Right lobe of liver (tissue), 6 donors: ENCODE measurements at regions not wholly inside any gene's neighbourhood (a gene's known extent, or its start where the extent isn't known, plus 50 kb on each side); places are given as distances from the start of the nearest gene placed in this dataset.
A peak's percentile ranks its signal among the peaks of the same experiment; 100 is the strongest.

Source experiments
- ATAC-seq, 4 donors: fragments of 200-7000 bp; cut with Tn5 transposase; one replicate each; pipeline ENCODE4 v1.9.1; 2020; ENCODE audit warnings: mild to moderate bottlenecking in 4 of 4, moderate library complexity in 4 of 4
- DNase-seq, 3 donors: peaks; one replicate each; pipeline ENCODE4 v3.0.0-alpha.2; 2020
- H3K27ac ChIP-seq, 3 donors: fragments of 200-600 bp; one replicate each; pipeline ENCODE4 v1.8.0; 2022
- H3K27me3 ChIP-seq, 2 donors: fragments of 200-600 bp; one replicate each; pipeline ENCODE4 v1.8.0; 2022
- H3K36me3 ChIP-seq, 4 donors: fragments of 200-600 bp; sonication (generic) in 1 of 4; one replicate each; pipeline versions ENCODE4 v1.5.1 to v1.8.0; 2017 to 2022; ENCODE audit warnings: control low read depth in 1 of 4
- H3K4me1 ChIP-seq, 4 donors: fragments of 200-600 bp; sonication (generic) in 1 of 4; one replicate each; pipeline versions ENCODE4 v1.5.1 to v1.8.0; 2017 to 2022; ENCODE audit warnings: control low read depth in 1 of 4
- H3K4me3 ChIP-seq, 3 donors: fragments of 200-600 bp; one replicate each; pipeline ENCODE4 v1.8.0; 2022
- H3K9me3 ChIP-seq, 4 donors: fragments of 200-600 bp; sonication (generic) in 1 of 4; one replicate each; pipeline versions ENCODE4 v1.5.1 to v1.8.0; 2017 to 2022; ENCODE audit warnings: control low read depth in 1 of 4
- POLR2A ChIP-seq: fragments of 450-650 bp; IDR thresholded peaks from one replicate; pipeline ENCODE4 v1.6.1; 2017; ENCODE audit warnings: antibody characterized with exemption, mild to moderate bottlenecking
- WGBS: methylation state at CpG from one replicate; pipeline ENCODE4 v1.1.6; 2018; ENCODE audit warnings: low coverage, low lambda C conversion rate; ENCODE audit not compliant: insufficient coverage; ENCODE audit errors: missing lambda C conversion rate; 5-methylcytosine and 5-hydroxymethylcytosine counted together
- intact Hi-C, 2 donors: fragments of 100-400 bp; cut with DNase I; formaldehyde crosslinking; loops; one replicate each; pipeline versions ENCODE4 v1.11.2 to v1.14.1; 2022
- TF ChIP-seq, protein P1 (sequence below), 4 donors: fragments of 200-600 bp in 3 of 4; fragments of 450-650 bp in 1 of 4; IDR thresholded peaks; one replicate each; pipeline versions ENCODE4 v1.5.1 to v1.8.0; 2016 to 2022; ENCODE audit warnings: antibody characterized with exemption in 4 of 4, mild to moderate bottlenecking in 2 of 4
- donor health status: DM: no; HTN: yes; CAD: no.
- donor health status: DM: no; HTN: no; CAD: no.
- donor health status: DM: no; HTN: no; CAD: no.
- donor health status: DM: no; HTN: yes; CAD: no.
- donor health status: DM: no; HTN: yes; CAD: no.

DNA sequence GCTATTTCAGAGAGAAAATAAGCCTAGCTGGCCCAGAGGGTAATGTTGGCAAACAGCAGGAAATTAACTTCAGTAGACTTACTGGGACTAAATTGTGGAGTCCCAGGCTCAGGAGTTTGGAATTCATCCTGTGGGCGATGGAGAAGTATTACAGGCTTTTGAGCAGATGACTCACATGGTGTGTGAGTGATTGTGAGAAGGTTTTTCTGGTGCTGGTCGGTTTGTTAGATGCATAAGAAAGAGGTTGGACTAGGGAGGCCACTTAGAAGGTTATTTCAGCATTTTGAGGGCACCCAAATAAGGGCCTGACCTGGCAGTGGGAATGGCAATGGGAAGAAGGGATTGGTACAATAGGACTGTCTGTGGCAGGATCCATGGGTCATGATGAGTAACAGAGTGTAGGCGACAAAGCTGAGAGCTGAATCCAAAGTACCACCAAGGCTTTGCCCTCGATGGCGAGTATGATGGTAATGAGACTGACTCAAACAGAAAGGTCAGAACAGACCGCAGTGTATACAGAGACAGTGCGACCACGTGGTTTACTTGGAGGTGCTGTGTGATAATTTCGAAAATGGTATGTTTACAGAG lies 69.2 kb upstream of the KIF26B start:
- no peak for TF ChIP-seq POLR2A
- TF ChIP-seq, protein P1, sequence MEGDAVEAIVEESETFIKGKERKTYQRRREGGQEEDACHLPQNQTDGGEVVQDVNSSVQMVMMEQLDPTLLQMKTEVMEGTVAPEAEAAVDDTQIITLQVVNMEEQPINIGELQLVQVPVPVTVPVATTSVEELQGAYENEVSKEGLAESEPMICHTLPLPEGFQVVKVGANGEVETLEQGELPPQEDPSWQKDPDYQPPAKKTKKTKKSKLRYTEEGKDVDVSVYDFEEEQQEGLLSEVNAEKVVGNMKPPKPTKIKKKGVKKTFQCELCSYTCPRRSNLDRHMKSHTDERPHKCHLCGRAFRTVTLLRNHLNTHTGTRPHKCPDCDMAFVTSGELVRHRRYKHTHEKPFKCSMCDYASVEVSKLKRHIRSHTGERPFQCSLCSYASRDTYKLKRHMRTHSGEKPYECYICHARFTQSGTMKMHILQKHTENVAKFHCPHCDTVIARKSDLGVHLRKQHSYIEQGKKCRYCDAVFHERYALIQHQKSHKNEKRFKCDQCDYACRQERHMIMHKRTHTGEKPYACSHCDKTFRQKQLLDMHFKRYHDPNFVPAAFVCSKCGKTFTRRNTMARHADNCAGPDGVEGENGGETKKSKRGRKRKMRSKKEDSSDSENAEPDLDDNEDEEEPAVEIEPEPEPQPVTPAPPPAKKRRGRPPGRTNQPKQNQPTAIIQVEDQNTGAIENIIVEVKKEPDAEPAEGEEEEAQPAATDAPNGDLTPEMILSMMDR (IDR thresholded peaks at IDR 0.05) = no peak
- Histone ChIP-seq H3K9me3 (no peaks in the 10 kb centered on the region), H3K4me3 (no peak overlapping the region), H3K27ac (no peak overlapping the region), H3K27me3 (no peaks in the 10 kb centered on the region), H3K4me1 (no peaks in the 10 kb centered on the region), H3K36me3 (no peaks in the 10 kb centered on the region)
- 76% methylated on average over 9 of the region's 9 CpGs for WGBS
- ATAC-seq (no peak), DNase-seq (no peak)
- intact Hi-C loops = no loop called here

DNA sequence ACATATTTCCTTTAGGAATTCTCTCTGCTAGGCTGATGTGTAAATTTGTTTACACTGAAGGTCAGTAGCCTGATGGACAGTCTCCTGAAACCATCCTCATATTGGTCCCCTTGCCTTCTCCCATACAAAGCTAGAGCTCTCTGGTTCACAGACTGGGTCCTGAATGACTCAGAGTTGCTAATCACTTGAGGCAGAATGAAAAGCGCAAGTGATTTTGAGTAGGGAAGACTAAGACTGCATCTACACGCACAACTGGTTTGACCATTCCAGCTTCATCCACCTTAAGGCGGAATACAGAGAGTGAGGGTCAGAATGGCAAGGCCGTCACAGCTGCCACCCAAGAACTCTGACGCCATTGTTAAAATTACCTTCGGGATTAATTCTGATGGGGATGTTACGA lies 70.2 kb upstream of the KIF26B start:
- ATAC-seq (no peak), DNase-seq (no peak)
- 97% methylated on average over 7 of the region's 7 CpGs for WGBS
- no peak for TF ChIP-seq POLR2A
- TF ChIP-seq, protein P1 (IDR thresholded peaks at IDR 0.05) = no peak
- Histone ChIP-seq H3K4me1 (no peaks in the 10 kb centered on the region), H3K27ac (no peak overlapping the region), H3K4me3 (no peak overlapping the region), H3K36me3 (no peaks in the 10 kb centered on the region), H3K27me3 (no peaks in the 10 kb centered on the region), H3K9me3 (no peaks in the 10 kb centered on the region)
- intact Hi-C loops = no loop called here

DNA sequence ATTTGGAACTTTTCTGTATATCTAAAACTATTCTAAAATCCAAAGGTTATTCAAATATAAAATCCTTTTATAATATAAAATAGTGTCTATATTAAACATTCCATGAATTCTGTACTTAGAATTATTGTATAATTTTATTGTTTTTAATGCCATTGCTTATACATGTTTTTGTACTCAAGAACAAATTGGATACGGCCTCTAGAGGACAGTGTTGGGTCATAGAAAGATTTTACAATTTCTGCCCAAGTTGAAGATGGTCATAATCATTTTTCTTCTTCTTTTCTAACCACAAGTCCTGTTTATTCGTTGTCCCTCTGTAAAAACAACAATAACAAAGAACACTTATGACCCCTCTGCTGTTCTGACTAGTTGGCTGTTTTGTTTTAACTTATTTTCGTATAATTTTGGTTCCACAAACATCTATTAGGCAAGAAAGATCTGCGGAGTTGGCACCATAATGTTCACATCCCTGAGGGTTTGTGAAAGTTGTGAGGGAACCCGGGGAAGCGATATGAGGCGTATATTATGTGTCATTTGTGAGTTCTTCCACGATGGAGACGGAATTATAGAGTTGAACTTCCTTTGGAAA lies 75.7 kb upstream of the KIF26B start:
- WGBS = 56% methylated on average over 9 of the region's 9 CpGs
- no peak overlapping the region for H3K4me3 ChIP-seq
- ATAC-seq = peak; percentile 50 to 65 (median 60)
- no peaks in the 10 kb centered on the region for H3K4me1 ChIP-seq
- DNase-seq = no peak
- no peak overlapping the region for H3K27ac ChIP-seq
- H3K9me3 ChIP-seq = no peaks in the 10 kb centered on the region
- H3K36me3 ChIP-seq = no peaks in the 10 kb centered on the region
- no peaks in the 10 kb centered on the region for H3K27me3 ChIP-seq
- no peak for TF ChIP-seq POLR2A
- TF ChIP-seq, protein P1 (IDR thresholded peaks at IDR 0.05) = peak; percentile 70 to 80 (median 77)
- intact Hi-C loops = no loop called here

DNA sequence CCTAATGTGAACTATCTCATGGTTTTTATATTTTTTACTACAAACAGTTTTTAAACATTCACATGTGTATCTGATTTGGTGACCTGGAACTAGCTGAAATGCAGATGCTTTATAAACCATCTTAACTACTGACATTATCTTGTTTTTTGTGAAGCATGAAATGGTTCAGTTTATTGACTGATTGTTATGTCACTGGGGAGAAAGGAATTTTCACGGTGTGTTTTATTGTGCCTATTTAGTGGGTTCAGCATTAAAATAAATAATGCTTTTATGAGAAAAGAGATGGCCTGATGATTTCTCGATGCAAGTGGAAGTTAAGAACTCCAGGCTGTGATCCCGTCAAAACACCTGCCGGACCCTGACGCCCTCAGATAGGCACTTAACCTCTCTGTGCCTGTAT lies 79.9 kb upstream of the KIF26B start:
- 90% methylated on average over 5 of the region's 5 CpGs for WGBS
- no peaks in the 10 kb centered on the region for H3K9me3 ChIP-seq
- no peak overlapping the region for H3K4me3 ChIP-seq
- TF ChIP-seq, protein P1 (IDR thresholded peaks at IDR 0.05) = no peak
- TF ChIP-seq POLR2A = no peak
- H3K4me1 ChIP-seq = no peaks in the 10 kb centered on the region
- intact Hi-C loops = no loop called here
- no peaks in the 10 kb centered on the region for H3K27me3 ChIP-seq
- H3K27ac ChIP-seq = no peak overlapping the region
- DNase-seq (no peak), ATAC-seq (no peak)
- H3K36me3 ChIP-seq = no peaks in the 10 kb centered on the region
